Dendritic cell treated with granulocyte-macrophage colony-stimulating factor and Interleukin-4, amounts not matched to agents 40 ng/mL and 50 ng/mL, for 4 days (primary cell): ENCODE measurements at regions not wholly inside any gene's neighbourhood (a gene's known extent, or its start where the extent isn't known, plus 50 kb on each side); places are given as distances from the start of the nearest gene placed in this dataset.
"Not testable (repeated sequence)": the region's sequence is repeated elsewhere in the genome, so short reads cannot be mapped to it uniquely, and the experiment has no call there.

Experiments
- H3K27ac Mint-ChIP-seq: one replicate; pipeline ENCODE4 v1.8.0; 2022; ENCODE audit warnings: mild to moderate bottlenecking, mixed read lengths
- H3K27me3 Mint-ChIP-seq: one replicate; pipeline ENCODE4 v1.8.0; 2022; ENCODE audit warnings: mild to moderate bottlenecking, mixed read lengths
- H3K36me3 Mint-ChIP-seq: one replicate; pipeline ENCODE4 v1.8.0; 2022; ENCODE audit warnings: low read depth, mixed read lengths
- H3K4me1 Mint-ChIP-seq: one replicate; pipeline ENCODE4 v1.8.0; 2022; ENCODE audit warnings: low read depth, mixed read lengths
- H3K4me3 Mint-ChIP-seq: one replicate; pipeline ENCODE4 v1.8.0; 2022; ENCODE audit warnings: mild to moderate bottlenecking, moderate library complexity, mixed read lengths
- H3K9me3 Mint-ChIP-seq: one replicate; pipeline ENCODE4 v1.8.0; 2022; ENCODE audit warnings: mixed read lengths
- intact Hi-C: fragments of 100-400 bp; cut with micrococcal nuclease; formaldehyde crosslinking; loops from one replicate; pipeline ENCODE4 v1.15.0; 2022

- H3K4me1 Mint-ChIP-seq: peaks cover 5% of the 10 kb centered on the region
- H3K36me3 Mint-ChIP-seq: no peaks in the 10 kb centered on the region
- intact Hi-C loops: no loop called here
- no peak overlapping the region for H3K27ac Mint-ChIP-seq
- peaks cover 2% of the 10 kb centered on the region for H3K27me3 Mint-ChIP-seq
- peaks cover 10% of the 10 kb centered on the region for H3K9me3 Mint-ChIP-seq
- no peak overlapping the region for H3K4me3 Mint-ChIP-seq
Measured at GRCh38 chr7:16369855-16370254, 51.5 kb downstream of the CRPPA start.

- H3K4me3 Mint-ChIP-seq, H3K27ac Mint-ChIP-seq, H3K27me3 Mint-ChIP-seq, H3K4me1 Mint-ChIP-seq, H3K36me3 Mint-ChIP-seq, intact Hi-C loops, H3K9me3 Mint-ChIP-seq: not testable (repeated sequence)
Measured at GRCh38 chr7:16369309-16369708, 52.0 kb downstream of the CRPPA start.

GRCh38 chr7:16368885-16369284 lies 52.5 kb downstream of the CRPPA start:
- no peak overlapping the region for H3K4me3 Mint-ChIP-seq

GRCh38 chr7:16367115-16367514 lies 54.2 kb downstream of the CRPPA start:
- H3K36me3 Mint-ChIP-seq: no peaks in the 10 kb centered on the region

More at GRCh38 chr7:16368885-16369284, 52.5 kb downstream of the CRPPA start:
- Mint-ChIP-seq H3K9me3 (peaks cover 10% of the 10 kb centered on the region), H3K4me1 (peaks cover 5% of the 10 kb centered on the region), H3K27me3 (peaks cover 2% of the 10 kb centered on the region), H3K27ac (no peak overlapping the region), H3K36me3 (no peaks in the 10 kb centered on the region)
- intact Hi-C loops: no loop called here

GRCh38 chr7:16365952-16366351 lies 55.4 kb downstream of the CRPPA start:
- no peaks in the 10 kb centered on the region for H3K36me3 Mint-ChIP-seq
- H3K4me1 Mint-ChIP-seq: peaks cover 5% of the 10 kb centered on the region
- no peaks in the 10 kb centered on the region for H3K9me3 Mint-ChIP-seq
- H3K4me3 Mint-ChIP-seq: no peak overlapping the region
- no peak overlapping the region for H3K27ac Mint-ChIP-seq
- intact Hi-C loops: no loop called here
- H3K27me3 Mint-ChIP-seq: peaks cover 2% of the 10 kb centered on the region

More at GRCh38 chr7:16367115-16367514, 54.2 kb downstream of the CRPPA start:
- H3K4me3 Mint-ChIP-seq: no peak overlapping the region
- H3K27me3 Mint-ChIP-seq: peaks cover 2% of the 10 kb centered on the region
- no peak overlapping the region for H3K27ac Mint-ChIP-seq
- peaks cover 5% of the 10 kb centered on the region for H3K4me1 Mint-ChIP-seq
- intact Hi-C loops: no loop called here
- peaks cover 2% of the 10 kb centered on the region for H3K9me3 Mint-ChIP-seq

GRCh38 chr7:16365177-16365576 lies 56.2 kb downstream of the CRPPA start:
- Mint-ChIP-seq H3K4me1 (peaks cover 5% of the 10 kb centered on the region), H3K27ac (no peak overlapping the region), H3K27me3 (peaks cover 2% of the 10 kb centered on the region), H3K4me3 (no peak overlapping the region), H3K36me3 (no peaks in the 10 kb centered on the region), H3K9me3 (no peaks in the 10 kb centered on the region)
- intact Hi-C loops: no loop called here

GRCh38 chr7:16359216-16359615 lies 62.1 kb downstream of the CRPPA start:
- Mint-ChIP-seq H3K4me1 (no peaks in the 10 kb centered on the region), H3K4me3 (no peak overlapping the region)

GRCh38 chr7:16357921-16358320 lies 63.4 kb downstream of the CRPPA start:
- no peak overlapping the region for H3K4me3 Mint-ChIP-seq
- intact Hi-C loops: no loop called here
- no peaks in the 10 kb centered on the region for H3K9me3 Mint-ChIP-seq

More at GRCh38 chr7:16359216-16359615, 62.1 kb downstream of the CRPPA start:
- Mint-ChIP-seq H3K36me3 (no peaks in the 10 kb centered on the region), H3K27me3 (no peaks in the 10 kb centered on the region), H3K27ac (no peak overlapping the region), H3K9me3 (no peaks in the 10 kb centered on the region)
- intact Hi-C loops: no loop called here

GRCh38 chr7:16357474-16357873 lies 63.9 kb downstream of the CRPPA start:
- Mint-ChIP-seq H3K27ac (no peak overlapping the region), H3K36me3 (no peaks in the 10 kb centered on the region), H3K9me3 (no peaks in the 10 kb centered on the region), H3K4me1 (no peaks in the 10 kb centered on the region), H3K27me3 (no peaks in the 10 kb centered on the region), H3K4me3 (no peak overlapping the region)
- intact Hi-C loops: no loop called here

More at GRCh38 chr7:16357921-16358320, 63.4 kb downstream of the CRPPA start:
- Mint-ChIP-seq H3K36me3 (no peaks in the 10 kb centered on the region), H3K27ac (no peak overlapping the region), H3K4me1 (no peaks in the 10 kb centered on the region), H3K27me3 (no peaks in the 10 kb centered on the region)

GRCh38 chr7:16356301-16356958 lies 64.9 kb downstream of the CRPPA start:
- no peak overlapping the region for H3K27ac Mint-ChIP-seq
- H3K4me1 Mint-ChIP-seq: no peaks in the 10 kb centered on the region
- no peaks in the 10 kb centered on the region for H3K36me3 Mint-ChIP-seq
- intact Hi-C loops: no loop called here
- no peak overlapping the region for H3K4me3 Mint-ChIP-seq
- H3K27me3 Mint-ChIP-seq: no peaks in the 10 kb centered on the region
- no peaks in the 10 kb centered on the region for H3K9me3 Mint-ChIP-seq

- Mint-ChIP-seq H3K4me1 (no peaks in the 10 kb centered on the region), H3K9me3 (peaks cover 4% of the 10 kb centered on the region), H3K4me3 (no peak overlapping the region), H3K36me3 (no peaks in the 10 kb centered on the region), H3K27ac (no peak overlapping the region), H3K27me3 (no peaks in the 10 kb centered on the region)
- intact Hi-C loops: no loop called here
Measured at GRCh38 chr7:16354573-16354972, 66.8 kb downstream of the CRPPA start.

- Mint-ChIP-seq H3K27me3 (no peaks in the 10 kb centered on the region), H3K4me3 (no peak overlapping the region), H3K27ac (no peak overlapping the region), H3K4me1 (no peaks in the 10 kb centered on the region), H3K9me3 (peaks cover 9% of the 10 kb centered on the region), H3K36me3 (no peaks in the 10 kb centered on the region)
- intact Hi-C loops: no loop called here
Measured at GRCh38 chr7:16353226-16353625, 68.1 kb downstream of the CRPPA start.

- H3K27me3 Mint-ChIP-seq: no peaks in the 10 kb centered on the region
- H3K27ac Mint-ChIP-seq: no peak overlapping the region
- H3K36me3 Mint-ChIP-seq: no peaks in the 10 kb centered on the region
- H3K4me1 Mint-ChIP-seq: no peaks in the 10 kb centered on the region
- intact Hi-C loops: no loop called here
- no peak overlapping the region for H3K4me3 Mint-ChIP-seq
- H3K9me3 Mint-ChIP-seq: peaks cover 9% of the 10 kb centered on the region
Measured at GRCh38 chr7:16350634-16351033, 70.7 kb downstream of the CRPPA start.

GRCh38 chr7:16348251-16348650 lies 73.1 kb downstream of the CRPPA start:
- H3K4me3 Mint-ChIP-seq: no peak overlapping the region

GRCh38 chr7:16347827-16348192 lies 73.5 kb downstream of the CRPPA start:
- H3K27ac Mint-ChIP-seq: no peak overlapping the region
- H3K4me1 Mint-ChIP-seq: no peaks in the 10 kb centered on the region
- H3K27me3 Mint-ChIP-seq: no peaks in the 10 kb centered on the region
- H3K4me3 Mint-ChIP-seq: no peak overlapping the region
- H3K9me3 Mint-ChIP-seq: peaks cover 30% of the 10 kb centered on the region
- intact Hi-C loops: no loop called here
- no peaks in the 10 kb centered on the region for H3K36me3 Mint-ChIP-seq

More at GRCh38 chr7:16348251-16348650, 73.1 kb downstream of the CRPPA start:
- H3K27me3 Mint-ChIP-seq: no peaks in the 10 kb centered on the region
- intact Hi-C loops: no loop called here
- H3K4me1 Mint-ChIP-seq: no peaks in the 10 kb centered on the region
- no peak overlapping the region for H3K27ac Mint-ChIP-seq
- no peaks in the 10 kb centered on the region for H3K36me3 Mint-ChIP-seq
- peaks cover 29% of the 10 kb centered on the region for H3K9me3 Mint-ChIP-seq
